Activated T-helper 2 cell treated with anti-CD3 and anti-CD28 coated beads, Interferon-gamma antibody, Interleukin-2, Interleukin-4, amounts not matched to agents 10 μg/mL and 5 μg/mL and 100 μg/mL, durations not matched to agents 14 hours and 24 hours and 36 hours (primary cell): ENCODE measurements at regions not wholly inside any gene's neighbourhood (a gene's known extent, or its start where the extent isn't known, plus 50 kb on each side); places are given as distances from the start of the nearest gene placed in this dataset.
"Not testable (repeated sequence)": the region's sequence is repeated elsewhere in the genome, so short reads cannot be mapped to it uniquely, and the experiment has no call there.

Source experiments
- DNase-seq: peaks from one replicate; pipeline ENCODE4 v3.0.0; 2021; ENCODE audit warnings: low spot score
- H3K27ac Mint-ChIP-seq: one replicate; pipeline ENCODE4 v1.8.0; 2021; ENCODE audit warnings: mixed read lengths
- H3K27me3 Mint-ChIP-seq: one replicate; pipeline ENCODE4 v1.8.0; 2021; ENCODE audit warnings: low read depth, mixed read lengths
- H3K36me3 Mint-ChIP-seq: one replicate; pipeline ENCODE4 v1.8.0; 2021; ENCODE audit warnings: low read depth, mixed read lengths
- H3K4me1 Mint-ChIP-seq: one replicate; pipeline ENCODE4 v1.8.0; 2021; ENCODE audit warnings: low read depth, mixed read lengths
- H3K4me3 Mint-ChIP-seq: one replicate; pipeline ENCODE4 v1.8.0; 2021; ENCODE audit warnings: low read depth, mild to moderate bottlenecking, moderate library complexity, mixed read lengths
- H3K9me3 Mint-ChIP-seq: one replicate; pipeline ENCODE4 v1.8.0; 2021; ENCODE audit warnings: mixed read lengths
- intact Hi-C: fragments of 100-400 bp; cut with micrococcal nuclease; formaldehyde crosslinking; loops from one replicate; pipeline ENCODE4 v1.15.1; 2023

DNA sequence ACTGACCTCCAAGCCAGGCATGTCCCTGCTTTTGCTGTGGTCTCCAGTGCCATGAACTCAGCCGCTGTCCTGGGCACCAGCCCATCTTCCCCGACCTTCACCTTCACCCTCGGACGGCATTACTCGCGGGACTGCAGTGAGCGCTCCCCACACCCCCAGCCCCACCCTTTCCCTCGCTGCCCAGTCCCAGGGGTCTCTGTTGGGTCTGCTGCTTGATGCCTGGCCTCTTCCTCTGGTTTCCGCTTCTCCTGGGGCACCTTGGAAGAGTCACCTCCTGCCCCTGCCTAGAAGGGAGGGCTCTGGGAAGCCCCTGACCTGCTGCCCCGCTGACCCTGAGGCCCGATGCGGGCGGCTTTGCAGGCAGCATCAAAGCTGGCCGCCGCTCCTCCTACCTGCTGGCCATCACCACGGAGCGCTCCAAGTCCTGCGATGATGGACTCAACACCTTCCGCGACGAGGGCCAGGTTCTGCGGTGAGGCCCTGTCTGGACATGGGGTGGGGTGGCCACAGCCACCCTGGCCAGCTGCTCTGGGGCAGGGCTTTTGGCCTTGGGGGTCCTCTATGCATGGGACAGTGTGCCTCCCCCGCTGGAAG lies 102.3 kb downstream of the ZNF267 start:
- H3K4me3 Mint-ChIP-seq, H3K27me3 Mint-ChIP-seq, H3K9me3 Mint-ChIP-seq, DNase-seq, H3K36me3 Mint-ChIP-seq, H3K27ac Mint-ChIP-seq, H3K4me1 Mint-ChIP-seq, intact Hi-C loops: not testable (repeated sequence)

DNA sequence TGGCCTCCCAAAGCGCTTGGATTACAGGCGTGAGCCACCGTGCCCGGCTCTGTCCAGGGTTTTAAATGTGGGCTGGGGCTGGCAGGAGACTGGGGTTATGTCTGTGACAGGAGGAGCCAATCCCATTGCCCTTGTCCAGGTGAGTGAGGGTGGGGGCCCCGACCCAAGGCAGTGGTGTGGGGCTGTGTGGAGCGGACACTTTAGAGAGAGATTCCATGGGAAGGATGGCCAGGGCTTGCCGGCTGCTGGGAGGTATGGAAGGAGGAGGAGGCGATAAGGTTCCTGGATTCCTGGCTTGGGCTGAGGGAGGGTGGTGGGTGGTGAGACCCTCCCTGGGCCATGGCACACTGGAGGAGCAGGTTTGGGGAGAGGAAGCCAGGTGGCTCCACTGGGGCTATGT lies 104.9 kb downstream of the ZNF267 start:
- H3K9me3 Mint-ChIP-seq, H3K36me3 Mint-ChIP-seq, H3K27ac Mint-ChIP-seq, H3K27me3 Mint-ChIP-seq, H3K4me1 Mint-ChIP-seq, DNase-seq, H3K4me3 Mint-ChIP-seq, intact Hi-C loops: not testable (repeated sequence)

DNA sequence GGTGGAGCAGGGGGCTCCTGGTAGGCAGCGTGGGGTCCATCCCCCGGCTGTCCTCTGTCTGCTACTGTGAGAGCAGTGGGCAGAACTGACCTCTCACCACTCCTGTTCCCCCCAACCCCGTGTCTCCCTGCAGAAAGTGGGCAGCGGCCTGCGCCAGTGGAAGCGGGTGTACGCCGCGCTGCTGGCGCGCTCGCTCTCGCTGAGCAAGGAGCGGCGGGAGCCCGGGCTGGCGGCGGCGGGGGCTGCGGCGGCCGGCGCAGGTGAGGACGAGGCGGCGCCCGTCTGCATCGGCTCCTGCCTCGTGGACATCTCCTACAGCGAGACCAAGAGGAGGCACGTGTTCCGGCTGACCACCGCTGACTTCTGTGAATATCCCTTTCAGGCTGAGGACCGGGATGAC lies 108.1 kb downstream of the ZNF267 start:
- H3K36me3 Mint-ChIP-seq, H3K27ac Mint-ChIP-seq, H3K27me3 Mint-ChIP-seq, DNase-seq, H3K4me1 Mint-ChIP-seq, H3K4me3 Mint-ChIP-seq, H3K9me3 Mint-ChIP-seq, intact Hi-C loops: not testable (repeated sequence)

DNA sequence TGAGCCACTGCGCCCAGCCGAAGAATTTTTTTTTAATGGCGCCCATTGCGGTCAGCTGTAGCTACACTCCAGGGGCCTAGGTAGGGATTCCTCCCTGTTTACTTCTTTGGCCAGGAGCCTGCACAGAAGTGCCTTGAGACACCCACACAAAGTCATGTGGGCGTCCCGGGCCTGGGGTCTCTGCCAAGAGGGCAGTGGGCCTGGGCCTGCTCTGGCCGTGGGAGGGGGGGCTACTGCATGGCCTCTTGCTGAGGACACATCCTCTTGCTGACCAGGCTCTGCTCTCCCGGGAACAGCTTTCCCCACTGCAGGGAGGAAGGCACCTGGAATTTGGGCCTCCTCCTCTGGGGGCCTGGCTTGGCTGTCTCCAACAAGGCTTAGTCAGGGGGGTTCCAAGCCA lies 109.4 kb downstream of the ZNF267 start:
- H3K4me1 Mint-ChIP-seq, intact Hi-C loops, H3K4me3 Mint-ChIP-seq, H3K36me3 Mint-ChIP-seq, H3K27ac Mint-ChIP-seq, DNase-seq, H3K9me3 Mint-ChIP-seq, H3K27me3 Mint-ChIP-seq: not testable (repeated sequence)

DNA sequence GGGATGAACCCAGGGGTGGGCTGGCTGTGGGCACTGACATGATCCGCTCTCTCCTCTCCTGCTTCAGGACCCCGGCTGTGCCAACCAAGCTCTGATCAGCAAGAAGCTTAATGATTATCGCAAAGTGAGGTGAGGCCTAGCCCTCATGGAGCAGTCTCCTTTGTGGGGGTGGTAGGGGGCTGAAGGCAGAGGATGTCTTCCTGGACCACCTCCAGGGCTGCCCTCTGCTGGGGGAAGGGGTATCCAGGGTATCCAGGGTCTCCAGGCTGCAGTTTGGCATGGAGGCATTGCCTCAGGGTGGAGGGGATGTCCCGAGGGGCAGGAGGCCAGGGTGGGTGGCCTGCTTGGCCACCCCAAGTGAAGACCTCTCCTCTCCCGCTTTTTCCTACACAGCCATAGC lies 110.1 kb downstream of the ZNF267 start:
- H3K4me1 Mint-ChIP-seq, H3K27ac Mint-ChIP-seq, H3K36me3 Mint-ChIP-seq, intact Hi-C loops, DNase-seq, H3K4me3 Mint-ChIP-seq, H3K27me3 Mint-ChIP-seq, H3K9me3 Mint-ChIP-seq: not testable (repeated sequence)

DNA sequence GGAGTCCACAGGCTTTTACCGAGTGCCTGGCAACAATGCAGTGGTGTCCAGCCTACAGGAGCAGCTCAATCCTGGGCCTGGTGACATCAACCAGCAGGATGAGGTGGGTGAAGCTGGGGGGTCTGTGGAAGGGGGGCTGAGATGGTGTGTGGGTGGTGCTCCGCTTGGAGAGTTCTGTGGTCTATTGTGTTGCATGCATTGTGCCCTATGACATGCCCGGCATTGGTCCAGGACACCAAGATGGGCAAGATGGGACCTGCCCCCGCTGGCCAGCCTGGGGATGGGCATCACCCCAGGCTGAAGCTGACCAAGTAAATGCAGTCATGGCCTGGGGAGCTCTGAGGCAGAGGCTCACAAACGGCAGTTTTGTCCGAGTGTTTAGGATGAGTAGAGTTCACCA lies 113.3 kb downstream of the ZNF267 start:
- H3K27ac Mint-ChIP-seq, H3K4me3 Mint-ChIP-seq, H3K9me3 Mint-ChIP-seq: not testable (repeated sequence)

DNA sequence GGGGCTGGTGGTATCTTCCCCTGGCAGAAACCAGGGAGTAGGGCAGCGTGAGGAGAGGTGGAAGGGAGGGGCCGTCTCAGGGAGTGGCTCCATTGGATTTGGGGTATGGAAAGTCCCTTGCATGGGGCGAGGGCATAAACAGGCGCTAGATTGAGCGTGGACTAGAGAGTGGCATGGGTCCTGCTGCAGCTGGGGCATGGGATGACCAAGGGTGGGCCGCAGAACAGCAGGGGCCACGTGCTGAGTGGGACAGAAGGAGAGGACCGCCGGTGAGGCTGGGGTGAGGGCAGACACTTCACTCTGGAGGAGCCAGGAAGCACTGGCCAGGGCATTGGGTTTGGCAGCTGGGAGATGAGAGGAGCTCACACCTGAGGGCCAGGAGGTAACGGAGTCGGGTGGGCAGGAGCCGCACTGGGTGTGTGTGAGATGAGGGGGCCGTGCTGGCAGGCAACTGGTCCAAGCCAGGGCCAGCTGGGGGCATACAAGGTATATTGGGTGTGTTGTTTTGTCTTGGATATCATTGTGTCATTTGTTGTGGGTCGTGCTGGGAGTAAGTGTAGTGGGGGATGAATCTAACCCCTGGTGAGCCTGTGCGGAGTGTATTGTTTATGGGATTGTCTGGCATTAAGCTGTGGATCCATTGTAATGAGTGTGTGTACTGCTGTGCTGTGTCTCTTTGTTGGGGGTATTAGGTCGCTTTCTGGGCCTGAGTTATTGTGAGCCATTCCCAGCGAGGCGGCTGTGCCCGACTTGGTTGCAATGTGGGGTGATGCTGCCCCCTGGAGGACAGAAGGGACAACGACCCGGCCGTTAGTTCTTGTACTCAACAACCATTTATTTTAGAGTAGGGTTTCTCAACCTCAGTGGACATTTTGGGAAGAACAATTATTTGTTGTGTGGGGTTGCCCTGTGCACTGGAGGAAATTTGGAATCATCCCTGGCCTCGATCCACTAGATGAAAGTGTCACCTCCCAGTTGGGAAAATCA lies 115.3 kb downstream of the ZNF267 start:
- H3K36me3 Mint-ChIP-seq, H3K4me3 Mint-ChIP-seq, H3K4me1 Mint-ChIP-seq, H3K27me3 Mint-ChIP-seq, H3K27ac Mint-ChIP-seq, intact Hi-C loops, H3K9me3 Mint-ChIP-seq: not testable (repeated sequence)
- DNase-seq: peak; percentile 12

More for the DNA sequence above, 113.3 kb downstream of the ZNF267 start:
- H3K27me3 Mint-ChIP-seq, DNase-seq, H3K4me1 Mint-ChIP-seq, intact Hi-C loops, H3K36me3 Mint-ChIP-seq: not testable (repeated sequence)

DNA sequence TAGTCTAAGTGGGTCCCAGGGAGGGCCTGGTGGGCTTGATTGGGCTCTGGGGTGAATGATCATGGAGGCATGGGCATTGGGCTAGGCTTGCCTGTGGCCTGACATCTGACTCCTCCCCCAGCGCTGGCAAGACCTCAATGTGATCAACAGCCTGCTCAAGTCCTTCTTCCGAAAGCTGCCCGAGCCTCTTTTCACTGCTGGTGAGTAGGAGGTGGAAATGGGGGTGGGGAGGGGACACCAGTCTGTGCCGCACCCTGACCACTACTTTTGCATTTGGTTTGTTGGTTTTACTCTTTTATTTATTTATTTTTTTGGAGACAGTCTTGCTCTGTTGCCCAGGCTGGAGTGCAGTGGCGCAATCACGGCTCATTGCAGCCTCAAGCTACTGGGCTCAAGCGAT lies 116.7 kb downstream of the ZNF267 start:
- DNase-seq, H3K9me3 Mint-ChIP-seq, intact Hi-C loops, H3K27ac Mint-ChIP-seq, H3K27me3 Mint-ChIP-seq, H3K4me3 Mint-ChIP-seq, H3K36me3 Mint-ChIP-seq, H3K4me1 Mint-ChIP-seq: not testable (repeated sequence)

DNA sequence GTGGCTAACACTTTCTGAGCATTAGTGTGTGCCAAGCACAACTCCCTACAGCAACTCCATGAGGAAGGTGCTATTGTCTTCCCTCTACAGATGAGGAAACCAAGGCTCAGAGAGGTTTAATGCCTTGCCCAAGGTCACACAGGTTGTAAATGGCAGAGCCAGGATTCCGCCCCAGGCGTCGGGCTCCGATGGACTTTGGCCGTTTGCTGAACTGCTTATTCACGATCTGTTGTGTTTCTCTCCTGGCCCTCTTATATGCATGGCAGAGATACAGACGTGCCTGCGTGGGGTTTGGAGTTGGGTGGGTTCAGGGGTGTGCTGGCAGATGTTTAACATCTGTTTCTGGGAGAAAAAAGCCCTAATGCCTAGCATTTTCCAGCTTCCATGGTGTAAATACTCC lies 117.4 kb downstream of the ZNF267 start:
- H3K9me3 Mint-ChIP-seq, H3K4me1 Mint-ChIP-seq, H3K27me3 Mint-ChIP-seq, H3K4me3 Mint-ChIP-seq, H3K36me3 Mint-ChIP-seq, intact Hi-C loops, H3K27ac Mint-ChIP-seq, DNase-seq: not testable (repeated sequence)

DNA sequence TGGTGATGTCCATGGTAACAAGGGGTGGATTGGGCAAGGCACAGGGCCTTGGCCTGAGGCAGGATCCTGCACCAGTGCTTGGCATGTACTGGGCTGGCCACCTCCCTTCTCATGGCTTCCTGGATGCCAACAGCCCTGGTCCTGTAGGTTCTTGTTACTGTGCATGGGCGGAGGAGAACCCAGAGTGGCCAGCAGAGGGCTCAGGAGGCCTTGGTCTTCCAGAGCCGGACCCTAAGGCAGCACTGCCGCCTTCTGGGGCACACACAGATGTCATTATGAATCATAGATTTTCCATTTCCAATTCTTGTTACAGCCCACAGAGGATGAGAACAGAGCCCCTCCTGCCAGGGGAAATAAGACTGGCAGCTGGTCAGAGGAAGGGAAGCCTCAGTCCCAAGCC lies 122.7 kb downstream of the ZNF267 start:
- H3K4me3 Mint-ChIP-seq, H3K9me3 Mint-ChIP-seq, H3K36me3 Mint-ChIP-seq, intact Hi-C loops, H3K27me3 Mint-ChIP-seq, DNase-seq, H3K27ac Mint-ChIP-seq, H3K4me1 Mint-ChIP-seq: not testable (repeated sequence)

DNA sequence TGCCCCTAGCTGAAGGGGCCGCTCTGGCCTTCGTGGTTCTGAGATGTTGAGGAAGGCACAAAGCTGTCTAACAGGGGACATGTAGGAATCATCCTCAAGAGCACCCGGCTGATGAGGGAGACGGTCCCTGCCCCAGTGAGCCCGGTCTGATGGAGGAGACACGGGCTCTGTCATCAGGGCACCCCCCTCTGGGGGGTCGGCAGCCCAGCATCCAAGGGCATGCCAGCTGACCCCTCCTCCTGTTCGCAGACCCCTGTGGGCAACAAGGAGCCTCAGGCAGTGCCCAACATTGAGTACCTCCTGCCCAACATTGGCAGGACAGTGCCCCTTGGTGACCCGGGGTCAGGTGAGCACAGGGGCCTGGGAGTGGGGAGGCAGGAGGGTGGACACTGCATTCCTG lies 128.9 kb downstream of the ZNF267 start:
- peaks cover 11% of the 10 kb centered on the region for H3K9me3 Mint-ChIP-seq
- DNase-seq, H3K4me1 Mint-ChIP-seq, H3K36me3 Mint-ChIP-seq, H3K27me3 Mint-ChIP-seq, H3K4me3 Mint-ChIP-seq, H3K27ac Mint-ChIP-seq, intact Hi-C loops: not testable (repeated sequence)

DNA sequence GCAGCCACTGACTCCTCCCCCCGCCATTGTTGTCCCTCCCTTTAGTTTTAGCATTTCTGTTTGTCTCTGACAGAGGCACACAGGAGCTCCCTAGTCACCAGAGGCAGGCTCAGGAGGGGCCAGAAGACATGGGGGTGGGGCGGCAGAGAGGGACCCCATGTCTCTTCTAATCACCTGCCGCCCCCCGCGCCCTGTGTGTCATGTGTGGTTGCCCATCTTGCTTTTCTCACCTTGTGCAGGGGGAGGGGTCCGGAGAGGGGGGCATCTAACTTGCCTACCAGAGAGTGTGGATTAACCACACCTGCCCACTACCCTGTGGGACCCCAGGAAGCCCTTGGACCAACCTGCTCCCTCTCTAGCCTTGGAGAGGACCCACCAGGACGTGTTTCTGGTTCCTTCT lies 130.2 kb downstream of the ZNF267 start:
- H3K27me3 Mint-ChIP-seq, intact Hi-C loops, H3K27ac Mint-ChIP-seq, H3K4me1 Mint-ChIP-seq, H3K4me3 Mint-ChIP-seq, DNase-seq, H3K36me3 Mint-ChIP-seq: not testable (repeated sequence)
- peaks cover 11% of the 10 kb centered on the region for H3K9me3 Mint-ChIP-seq

DNA sequence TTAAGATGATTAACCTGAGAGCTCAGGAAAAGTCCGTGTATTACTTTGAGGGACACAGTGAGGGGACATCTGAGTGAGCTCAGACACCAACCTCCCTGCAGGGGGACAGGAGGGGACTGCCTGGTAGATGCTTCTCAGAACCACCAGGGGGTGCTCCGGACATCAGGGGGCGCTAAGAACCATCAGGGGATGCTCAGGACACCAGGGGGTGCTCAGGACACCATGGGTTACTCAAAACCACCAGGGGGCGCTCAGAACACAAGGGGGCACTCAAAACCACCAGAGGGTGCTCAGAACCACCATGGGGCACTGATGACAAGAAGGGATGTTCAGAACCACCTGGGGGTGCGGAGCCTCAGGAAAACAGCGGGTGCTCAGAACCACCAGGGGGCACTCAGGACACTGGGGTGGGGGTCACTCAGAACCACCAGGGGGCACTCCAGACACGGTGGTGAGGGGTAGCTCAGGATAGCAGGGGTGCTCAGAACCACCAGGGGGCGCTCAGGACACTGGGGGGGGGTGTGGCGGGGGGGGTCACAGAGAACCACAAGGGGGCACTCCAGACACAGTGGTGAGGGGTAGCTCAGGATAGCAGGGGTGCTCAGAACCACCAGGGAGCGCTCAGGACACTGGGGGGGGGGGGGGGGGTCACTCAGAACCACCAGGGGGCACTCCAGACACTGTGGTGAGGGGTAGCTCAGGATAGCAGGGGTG lies 165.3 kb downstream of the ZNF267 start:
- H3K27me3 Mint-ChIP-seq, H3K4me1 Mint-ChIP-seq, DNase-seq, H3K36me3 Mint-ChIP-seq, intact Hi-C loops, H3K4me3 Mint-ChIP-seq, H3K9me3 Mint-ChIP-seq, H3K27ac Mint-ChIP-seq: not testable (repeated sequence)
